Keratinocyte (primary cell): ENCODE measurements at regions not wholly inside any gene's neighbourhood (a gene's known extent, or its start where the extent isn't known, plus 50 kb on each side); places are given as distances from the start of the nearest gene placed in this dataset.

Experiments used
- DNase-seq: peaks from one replicate; pipeline ENCODE4 v3.0.0-alpha.2; 2011; ENCODE audit warnings: low read depth, missing footprints, low spot score
- FAIRE-seq: peaks from 2 replicates; lab custom pipeline; 2011; peaks lifted over from hg19 to GRCh38; lab: Jason Lieb, UNC
- H2AFZ ChIP-seq: 2 replicates; pipeline ENCODE4 v1.6.0; 2012; ENCODE audit warnings: low read length, control low read depth, inconsistent platforms; ENCODE audit not compliant: control insufficient read depth
- H3K27ac ChIP-seq: 2 replicates; pipeline ENCODE4 v1.5.1; 2011; ENCODE audit warnings: low read length; ENCODE audit not compliant: control insufficient read depth, insufficient read depth
- H3K27me3 ChIP-seq: 3 replicates; pipeline ENCODE4 v1.6.0; 2011; ENCODE audit warnings: low read length; ENCODE audit not compliant: control insufficient read depth, insufficient read depth; ENCODE audit errors: extremely low read depth
- H3K36me3 ChIP-seq, 2 experiments: 2 replicates in 1 of 2; 3 replicates in 1 of 2; pipeline ENCODE4 v1.5.1; 2011; ENCODE audit warnings: low read length in 2 of 2, mild to moderate bottlenecking in 1 of 2; ENCODE audit not compliant: control insufficient read depth in 2 of 2, insufficient read depth in 2 of 2; ENCODE audit errors: extremely low read depth in 1 of 2
- H3K4me1 ChIP-seq: 3 replicates; pipeline ENCODE4 v1.5.1; 2011; ENCODE audit warnings: low read length; ENCODE audit not compliant: control insufficient read depth, insufficient read depth; ENCODE audit errors: extremely low read depth
- H3K4me2 ChIP-seq: 3 replicates; pipeline ENCODE4 v1.6.0; 2011; ENCODE audit warnings: low read depth, low read length; ENCODE audit not compliant: control insufficient read depth, insufficient read depth; ENCODE audit errors: extremely low read depth
- H3K4me3 ChIP-seq, 3 experiments: fragments of 200-600 bp in 1 of 3; sonication (generic) in 1 of 3; 2 replicates in 2 of 3; 3 replicates in 1 of 3; pipeline ENCODE4 v1.5.1; 2011 to 2016; ENCODE audit warnings: low read length in 3 of 3, mild to moderate bottlenecking in 3 of 3, control low read depth in 2 of 3, inconsistent platforms in 1 of 3, low read depth in 1 of 3, mixed read lengths in 1 of 3, mixed run types in 1 of 3, moderate library complexity in 1 of 3; ENCODE audit not compliant: control insufficient read depth in 2 of 3, insufficient read depth in 2 of 3; ENCODE audit errors: extremely low read depth in 1 of 3
- H3K79me2 ChIP-seq: 2 replicates; pipeline ENCODE4 v1.6.0; 2012; ENCODE audit warnings: low read length; ENCODE audit not compliant: control insufficient read depth, insufficient read depth
- H3K9ac ChIP-seq: 3 replicates; pipeline ENCODE4 v1.6.0; 2011; ENCODE audit warnings: low read length; ENCODE audit not compliant: control insufficient read depth, insufficient read depth; ENCODE audit errors: extremely low read depth
- H3K9me1 ChIP-seq: 3 replicates; pipeline ENCODE4 v1.6.0; 2011; ENCODE audit warnings: low read length; ENCODE audit not compliant: control insufficient read depth, insufficient read depth; ENCODE audit errors: extremely low read depth
- H3K9me3 ChIP-seq: 2 replicates; pipeline ENCODE4 v1.5.1; 2012; ENCODE audit warnings: low read depth, low read length; ENCODE audit not compliant: control insufficient read depth
- H4K20me1 ChIP-seq: 3 replicates; pipeline ENCODE4 v1.6.0; 2011; ENCODE audit warnings: low read length; ENCODE audit not compliant: control insufficient read depth, insufficient read depth; ENCODE audit errors: extremely low read depth
- EZH2 ChIP-seq: IDR thresholded peaks from one replicate; pipeline ENCODE4 v1.6.1; 2012; ENCODE audit warnings: inconsistent platforms, mild to moderate bottlenecking, low read length, moderate library complexity
- dilution Hi-C: fragments of 300-500 bp; cut with MboI; formaldehyde crosslinking; loops from one replicate; pipeline ENCODE4 v1.7.0; 2020; ENCODE audit warnings: low sequenced_read_pairs; ENCODE audit not compliant: extremely low pct_ligation_motif_present
- TF ChIP-seq, protein P1 (sequence below), 3 experiments: IDR thresholded peaks in 1 of 3; conservative IDR thresholded peaks in 1 of 3; optimal IDR thresholded peaks in 1 of 3; 2 replicates in 2 of 3; 3 replicates in 1 of 3; pipeline versions ENCODE3 to v1.5.1; 2011; ENCODE audit warnings: low read length in 3 of 3, mild to moderate bottlenecking in 3 of 3, moderate library complexity in 2 of 3, control low read depth in 1 of 3, inconsistent platforms in 1 of 3; ENCODE audit not compliant: insufficient read depth in 2 of 3; ENCODE audit errors: extremely low read depth in 1 of 3

DNA sequence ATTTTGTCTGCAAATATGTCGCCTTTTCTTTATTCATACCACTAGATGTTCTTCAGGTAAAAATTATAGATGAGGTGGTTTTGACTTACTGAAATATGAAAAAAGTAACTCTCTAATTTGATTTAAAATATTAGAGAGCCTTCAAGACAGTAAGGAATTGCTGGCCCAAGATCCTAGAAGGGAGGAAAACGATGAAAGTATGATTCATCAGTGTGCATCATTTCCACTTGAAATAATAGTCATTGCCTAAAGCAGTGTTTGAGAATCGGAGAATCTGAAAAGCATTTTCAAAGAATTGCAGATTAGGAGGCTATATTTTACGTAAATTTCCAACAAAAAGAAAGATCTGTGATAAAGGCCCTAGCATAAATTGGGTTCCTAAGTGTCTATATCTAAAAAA, 1707.9 kb upstream of the PRR20A start:
- FAIRE-seq (no peak), DNase-seq (no peak)
- H3K36me3 ChIP-seq, result no peaks in the 10 kb centered on the region
- H3K27ac ChIP-seq, result no peak overlapping the region
- H3K79me2 ChIP-seq, result no peaks in the 10 kb centered on the region
- no peaks in the 10 kb centered on the region for H3K27me3 ChIP-seq
- no peak overlapping the region for H3K4me2 ChIP-seq
- H3K9me3 ChIP-seq, result peaks cover 9% of the 10 kb centered on the region
- dilution Hi-C loops, result no loop called here
- no peaks in the 10 kb centered on the region for H3K4me1 ChIP-seq
- no peaks in the 10 kb centered on the region for H3K9me1 ChIP-seq
- no peaks in the 10 kb centered on the region for H4K20me1 ChIP-seq
- no peak overlapping the region for H3K4me3 ChIP-seq
- H2AFZ ChIP-seq, result no peak overlapping the region
- TF ChIP-seq EZH2, result no peak
- TF ChIP-seq, protein P1, sequence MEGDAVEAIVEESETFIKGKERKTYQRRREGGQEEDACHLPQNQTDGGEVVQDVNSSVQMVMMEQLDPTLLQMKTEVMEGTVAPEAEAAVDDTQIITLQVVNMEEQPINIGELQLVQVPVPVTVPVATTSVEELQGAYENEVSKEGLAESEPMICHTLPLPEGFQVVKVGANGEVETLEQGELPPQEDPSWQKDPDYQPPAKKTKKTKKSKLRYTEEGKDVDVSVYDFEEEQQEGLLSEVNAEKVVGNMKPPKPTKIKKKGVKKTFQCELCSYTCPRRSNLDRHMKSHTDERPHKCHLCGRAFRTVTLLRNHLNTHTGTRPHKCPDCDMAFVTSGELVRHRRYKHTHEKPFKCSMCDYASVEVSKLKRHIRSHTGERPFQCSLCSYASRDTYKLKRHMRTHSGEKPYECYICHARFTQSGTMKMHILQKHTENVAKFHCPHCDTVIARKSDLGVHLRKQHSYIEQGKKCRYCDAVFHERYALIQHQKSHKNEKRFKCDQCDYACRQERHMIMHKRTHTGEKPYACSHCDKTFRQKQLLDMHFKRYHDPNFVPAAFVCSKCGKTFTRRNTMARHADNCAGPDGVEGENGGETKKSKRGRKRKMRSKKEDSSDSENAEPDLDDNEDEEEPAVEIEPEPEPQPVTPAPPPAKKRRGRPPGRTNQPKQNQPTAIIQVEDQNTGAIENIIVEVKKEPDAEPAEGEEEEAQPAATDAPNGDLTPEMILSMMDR (optimal IDR thresholded peaks at IDR 0.05 in 1 of 3, IDR thresholded peaks at IDR 0.05 in 1 of 3, conservative IDR thresholded peaks at IDR 0.05 in 1 of 3; ENCODE audit: extremely low read depth in 1 of 3, insufficient read depth in 2 of 3, low read length in 3 of 3), result no peak
- no peak overlapping the region for H3K9ac ChIP-seq

DNA sequence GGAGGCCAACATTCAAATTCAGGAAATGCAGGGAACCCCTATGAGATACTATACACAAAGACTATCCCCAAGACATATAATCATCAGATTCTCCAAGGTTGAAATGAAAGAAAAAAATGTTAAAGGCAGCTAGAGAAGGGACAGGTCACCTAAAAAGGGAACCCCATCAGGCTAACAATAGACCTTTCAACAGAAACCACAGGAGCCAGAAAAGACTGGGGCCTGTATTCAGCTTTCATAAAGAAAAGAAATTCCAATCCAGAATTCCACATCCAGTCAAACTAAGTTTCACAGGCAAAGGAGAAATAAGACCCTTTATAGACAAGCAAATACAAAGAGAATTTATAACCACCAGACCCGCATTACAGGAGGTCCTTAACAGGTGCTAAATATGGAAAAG, 1703.6 kb upstream of the PRR20A start:
- H3K79me2 ChIP-seq, result no peaks in the 10 kb centered on the region
- H3K36me3 ChIP-seq, result no peaks in the 10 kb centered on the region
- H2AFZ ChIP-seq, result no peak overlapping the region
- H3K27ac ChIP-seq, result no peak overlapping the region
- H3K9ac ChIP-seq, result no peak overlapping the region
- no peak overlapping the region for H3K4me2 ChIP-seq
- no peaks in the 10 kb centered on the region for H4K20me1 ChIP-seq
- no peaks in the 10 kb centered on the region for H3K9me1 ChIP-seq
- H3K9me3 ChIP-seq, result peaks cover 9% of the 10 kb centered on the region
- dilution Hi-C loops, result no loop called here
- H3K4me1 ChIP-seq, result no peaks in the 10 kb centered on the region
- no peaks in the 10 kb centered on the region for H3K27me3 ChIP-seq
- no peak overlapping the region for H3K4me3 ChIP-seq
- FAIRE-seq, result no peak
- DNase-seq, result no peak
- TF ChIP-seq, protein P1 (optimal IDR thresholded peaks at IDR 0.05 in 1 of 3, IDR thresholded peaks at IDR 0.05 in 1 of 3, conservative IDR thresholded peaks at IDR 0.05 in 1 of 3; ENCODE audit: extremely low read depth in 1 of 3, insufficient read depth in 2 of 3, low read length in 3 of 3), result no peak
